ENCODE measurements at regions not wholly inside any gene's neighbourhood (a gene's known extent, or its start where the extent isn't known, plus 50 kb on each side); places are given as distances from the start of the nearest gene placed in this dataset.

- TF ChIP-seq CTCF (IDR thresholded peaks at IDR 0.05) (no peak), POLR2AphosphoS5 (IDR thresholded peaks at IDR 0.05; ENCODE audit: low read depth, low read length) (no peak), SIN3A (IDR thresholded peaks at IDR 0.05; ENCODE audit: borderline replicate concordance, insufficient read depth, low read depth, low read length) (no peak)
These were observed 142.6 kb upstream of the PROK2 start for GRCh38 chr3:71927505-71928066.
